ENCODE measurements at regions not wholly inside any gene's neighbourhood (a gene's known extent, or its start where the extent isn't known, plus 50 kb on each side); places are given as distances from the start of the nearest gene placed in this dataset.
"Not testable (repeated sequence)": the region's sequence is repeated elsewhere in the genome, so short reads cannot be mapped to it uniquely, and the experiment has no call there.

DNA sequence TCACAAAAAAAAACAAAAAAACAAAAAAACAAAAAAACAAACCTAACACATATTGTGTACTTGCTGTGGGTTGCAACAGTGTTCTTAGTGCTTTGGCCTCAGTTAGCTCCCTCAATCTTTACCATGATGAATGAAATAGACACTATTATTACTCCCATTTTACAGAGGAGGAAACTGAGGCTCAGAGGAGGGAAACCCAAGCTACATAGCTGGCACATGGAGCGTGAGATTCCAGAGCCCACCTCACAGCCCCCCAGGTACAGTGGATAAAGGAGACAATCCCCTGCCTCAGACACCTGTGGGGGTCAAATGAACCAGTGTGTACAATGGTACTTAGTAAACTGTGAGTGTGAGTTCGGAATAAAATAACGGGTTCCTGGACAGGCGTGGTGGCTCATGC is 104.9 kb upstream of the SMAD3 start:
- no peak for DNase-seq

DNA sequence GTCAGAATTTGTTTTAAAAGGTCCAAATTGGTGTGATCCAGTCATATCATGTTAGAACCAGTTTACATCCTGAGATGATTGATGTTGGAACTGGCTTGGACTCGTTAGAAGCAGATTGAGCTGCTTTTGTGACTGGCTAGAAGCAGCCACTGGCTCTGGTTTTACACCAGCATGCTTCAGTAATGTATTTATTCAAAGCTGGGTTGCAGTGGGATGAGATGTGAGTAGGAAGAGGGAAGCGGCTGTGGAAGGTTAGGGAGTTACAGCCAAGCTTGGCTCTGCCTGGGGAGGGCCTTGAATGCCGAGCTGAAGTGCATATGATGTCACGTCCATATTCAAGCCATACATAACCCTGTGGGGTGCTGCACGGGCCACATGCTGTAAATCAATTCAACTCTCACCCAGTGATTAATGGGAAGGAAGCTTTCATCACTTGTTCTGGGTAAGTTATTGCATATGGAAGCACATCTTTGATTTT is 104.0 kb upstream of the SMAD3 start:
- DNase-seq, result no peak

DNA sequence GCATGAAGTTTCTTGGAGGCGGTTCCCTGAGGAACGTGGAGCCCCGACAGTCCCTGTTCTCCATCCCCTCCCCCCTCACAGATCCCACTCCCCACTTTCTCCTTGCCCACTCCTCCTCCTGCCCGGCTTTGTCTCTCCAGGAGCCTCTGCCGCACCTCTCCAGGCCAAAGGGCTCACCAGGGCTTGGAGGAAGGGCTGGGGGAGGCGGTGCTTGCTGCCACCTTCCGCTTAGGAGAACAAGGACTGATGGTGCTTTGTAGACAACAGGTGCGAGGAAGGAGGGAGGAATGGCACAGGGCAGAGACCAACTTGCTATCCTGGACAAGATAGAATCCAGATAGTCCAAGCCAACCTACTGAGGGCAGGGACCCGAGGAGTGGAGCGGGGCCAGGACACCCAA is 103.5 kb upstream of the SMAD3 start:
- DNase-seq, result no peak

DNA sequence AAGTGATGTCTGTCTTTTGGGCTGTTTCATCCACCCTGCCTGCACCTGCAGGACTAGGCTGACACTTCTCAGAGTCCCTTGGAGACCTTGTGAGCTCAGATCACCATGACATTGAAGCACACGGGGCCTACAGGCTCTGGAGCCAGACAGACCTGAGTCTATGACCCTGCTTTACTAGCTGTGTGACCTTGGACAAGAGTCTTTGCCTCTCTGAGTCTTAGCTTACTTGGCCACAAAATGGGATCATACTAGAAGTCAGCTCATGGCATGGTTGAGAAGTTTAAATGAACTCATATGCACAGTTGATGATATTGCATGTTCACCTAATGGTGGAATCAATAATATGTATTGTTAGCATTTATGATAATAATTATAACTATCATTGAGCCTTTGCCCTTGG is 102.9 kb upstream of the SMAD3 start:
- no peak for DNase-seq

DNA sequence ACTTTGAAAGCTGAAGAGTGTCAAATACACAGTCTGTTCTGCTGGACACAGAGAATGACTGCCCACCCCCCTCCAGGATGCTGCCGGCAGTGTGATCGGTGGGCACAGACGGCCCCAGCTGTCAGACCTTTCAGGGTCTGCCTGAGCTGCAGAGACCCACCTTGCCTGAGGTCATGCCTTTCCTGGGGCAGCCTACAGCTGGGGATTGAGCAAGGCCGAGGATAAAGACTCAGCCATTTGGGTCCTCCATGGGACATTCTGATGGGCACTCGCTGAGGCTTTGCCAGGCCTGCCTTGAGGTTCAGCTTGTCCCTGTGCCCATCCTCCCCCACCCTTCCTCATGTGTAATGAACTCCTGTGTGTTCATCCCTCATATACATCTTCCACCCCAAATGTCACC is 102.3 kb upstream of the SMAD3 start:
- DNase-seq, result no peak

DNA sequence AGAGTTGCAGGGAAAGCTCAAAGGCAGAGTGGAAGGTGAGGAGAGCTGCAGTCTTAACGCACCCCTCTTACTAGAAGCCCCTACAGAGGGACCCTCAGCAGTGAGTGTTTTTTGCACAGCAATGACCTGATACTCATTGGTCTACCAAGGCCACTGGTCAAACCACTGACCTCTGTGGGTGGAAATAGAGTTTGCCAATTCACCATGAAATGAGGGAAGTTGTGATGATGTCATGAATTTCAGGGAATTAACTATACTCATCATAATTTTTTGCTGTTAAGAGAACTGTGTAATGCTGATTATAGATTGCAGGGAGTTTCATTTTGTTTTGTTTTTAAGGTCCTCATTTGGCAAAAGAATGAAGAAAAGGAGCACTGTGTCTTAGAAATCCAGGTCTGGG is 101.7 kb upstream of the SMAD3 start:
- no peak for DNase-seq

DNA sequence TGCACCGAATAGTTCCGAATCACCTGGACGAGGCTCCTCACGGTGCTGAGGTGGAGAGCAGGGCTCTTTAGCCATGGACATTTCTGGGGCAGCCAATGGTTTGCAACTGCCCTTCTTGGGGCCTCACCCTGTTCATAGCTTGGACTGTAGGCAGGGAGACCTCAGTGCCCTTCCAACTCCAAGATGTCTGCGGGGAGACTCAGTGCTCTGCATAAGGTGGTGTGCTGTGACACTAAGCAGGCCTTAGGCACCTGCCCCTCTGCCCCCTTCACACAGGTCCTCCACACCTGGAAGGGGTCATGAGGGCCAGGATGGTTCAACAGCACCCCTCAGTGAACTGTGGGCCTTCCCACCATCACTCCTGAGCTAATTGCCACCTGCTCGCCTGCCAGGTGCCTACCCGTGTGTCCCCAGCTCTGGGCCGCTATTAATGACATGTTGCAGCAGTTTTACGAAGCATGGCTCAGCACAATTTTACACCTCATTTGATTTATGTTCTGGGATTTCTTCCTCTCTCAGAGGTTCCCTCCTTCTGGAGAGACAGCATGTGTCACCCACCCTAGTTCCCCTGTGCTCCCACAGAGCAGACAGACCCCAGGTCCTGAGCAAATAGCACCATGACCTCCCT is 101.2 kb upstream of the SMAD3 start:
- DNase-seq, result no peak

DNA sequence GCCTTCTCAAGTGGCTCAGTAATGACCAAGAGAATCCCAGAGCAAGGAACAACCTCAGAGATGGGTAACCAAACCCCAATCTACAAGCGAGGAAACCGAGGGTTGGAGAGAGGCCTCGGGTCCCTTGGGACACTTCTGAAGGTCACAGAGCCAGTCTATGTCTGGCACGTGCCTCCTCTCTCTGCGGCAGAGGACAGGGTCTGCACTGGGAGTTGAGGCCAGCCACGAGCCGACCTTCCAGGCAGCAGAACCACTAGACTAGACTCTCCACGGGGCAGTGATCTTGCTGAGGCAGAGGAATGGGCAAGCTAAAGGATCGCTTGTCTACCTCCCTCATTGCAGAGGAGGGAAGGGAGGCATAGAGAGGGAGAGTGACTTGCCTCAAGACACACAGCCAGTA is 100.6 kb upstream of the SMAD3 start:
- DNase-seq, result no peak

DNA sequence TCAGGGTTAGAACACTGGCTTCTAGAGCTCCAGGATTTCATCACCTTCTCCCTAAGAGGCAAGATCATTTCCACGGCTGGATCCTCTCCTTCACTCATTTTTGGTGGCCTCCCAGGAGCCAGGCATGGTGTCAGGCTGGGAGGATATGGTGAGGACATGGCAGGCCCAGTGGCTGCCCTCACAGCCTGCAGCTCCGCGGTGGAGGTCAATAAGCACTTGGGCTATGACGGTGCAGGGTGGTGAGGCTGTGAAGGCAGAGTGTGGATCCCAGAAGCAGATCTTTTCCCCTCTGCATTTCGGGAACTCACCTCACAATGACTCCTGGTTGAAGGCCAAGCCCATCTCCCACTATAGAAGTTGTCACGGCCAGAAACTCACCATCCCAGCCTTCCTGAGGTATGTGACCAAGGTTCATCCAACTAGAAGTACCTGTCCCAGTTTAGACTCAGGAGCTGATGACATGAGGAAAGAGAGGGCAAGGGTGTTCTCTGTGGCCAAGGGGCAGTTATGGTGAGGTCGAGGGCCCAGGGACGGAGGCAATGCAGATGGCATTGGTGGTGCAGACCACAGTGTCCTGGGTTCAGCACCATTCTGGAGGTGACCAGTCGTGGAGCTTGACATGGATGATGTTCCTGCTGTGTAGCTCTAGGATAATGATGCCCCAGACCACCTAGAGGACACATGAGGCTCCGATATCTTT is 100.1 kb upstream of the SMAD3 start:
- no peak for DNase-seq

DNA sequence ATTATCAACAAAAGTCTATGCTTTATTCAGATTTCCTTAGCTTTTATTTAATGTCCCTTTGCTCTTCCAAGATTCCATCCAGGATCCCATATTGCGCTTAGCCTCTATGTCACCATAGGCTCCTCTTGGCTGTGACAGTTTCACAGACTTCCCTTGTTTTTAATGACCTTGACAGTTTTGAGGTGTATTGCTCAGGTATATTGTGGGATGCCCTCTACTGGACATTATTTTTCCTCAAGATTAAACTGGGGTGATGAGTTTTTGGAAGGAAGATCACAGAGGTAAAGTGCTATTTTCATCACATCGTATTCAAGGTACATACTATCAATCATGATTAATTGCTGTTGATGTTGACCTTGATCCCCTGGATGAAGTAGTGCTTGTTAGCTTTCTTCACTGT is 99.1 kb upstream of the SMAD3 start:
- DNase-seq, result no peak

DNA sequence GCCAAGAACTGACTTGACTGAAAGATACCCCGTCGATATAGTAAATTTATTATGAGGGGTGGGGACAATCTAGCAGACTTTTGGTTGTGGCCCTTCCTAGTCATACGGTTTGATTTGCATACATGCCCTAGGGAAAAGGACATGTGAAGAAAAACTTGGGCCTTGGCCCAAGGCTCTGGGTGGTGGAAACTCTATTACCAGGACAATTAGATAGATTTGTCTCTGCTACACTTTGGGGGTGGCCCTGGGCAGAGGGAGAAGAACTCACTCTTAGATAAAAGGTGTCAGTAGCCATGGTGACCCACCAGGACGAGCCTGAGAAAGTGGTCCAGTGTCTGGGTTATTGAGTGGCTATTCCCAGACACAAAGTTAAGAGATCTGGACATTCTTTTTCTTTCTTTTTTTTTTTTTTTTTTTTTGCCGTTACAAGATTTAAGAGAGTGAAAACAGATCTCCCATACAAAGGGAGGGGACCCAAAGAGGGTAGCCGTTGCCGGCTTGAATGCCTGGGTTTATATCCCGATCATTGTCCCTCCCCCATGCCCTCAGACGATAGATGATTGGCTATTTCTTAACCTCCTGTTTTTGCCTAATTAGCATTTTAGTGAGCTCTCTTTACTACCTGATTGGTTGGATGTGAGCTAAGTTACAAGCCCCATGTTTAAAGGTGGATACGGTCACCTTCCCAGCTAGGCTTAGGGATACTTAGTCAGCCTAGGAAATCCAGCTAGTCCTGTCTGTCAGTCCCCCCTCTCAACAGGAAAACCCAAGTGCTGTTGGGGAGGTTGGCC is 96.4 kb upstream of the SMAD3 start:
- no peak for DNase-seq

DNA sequence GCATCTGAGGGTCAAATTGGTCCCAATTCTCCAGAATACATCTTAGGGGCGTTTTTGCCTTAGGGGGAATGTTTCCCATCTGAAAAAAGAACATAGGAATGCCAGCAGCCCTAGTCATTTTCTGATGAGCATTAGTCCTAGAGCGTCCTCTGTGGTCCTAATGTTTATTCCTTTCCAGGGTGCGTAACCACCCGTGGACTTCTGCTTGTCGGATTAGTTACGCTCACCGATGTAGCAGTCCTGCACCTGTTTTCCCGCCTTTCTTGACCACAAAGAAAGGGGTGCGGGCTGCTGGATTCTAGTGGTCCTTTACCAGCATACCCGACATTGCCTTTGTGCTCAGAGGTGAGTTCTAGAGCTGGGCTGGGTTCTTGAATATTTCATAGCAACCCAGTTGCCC is 91.3 kb upstream of the SMAD3 start:
- DNase-seq, result not testable (repeated sequence)

DNA sequence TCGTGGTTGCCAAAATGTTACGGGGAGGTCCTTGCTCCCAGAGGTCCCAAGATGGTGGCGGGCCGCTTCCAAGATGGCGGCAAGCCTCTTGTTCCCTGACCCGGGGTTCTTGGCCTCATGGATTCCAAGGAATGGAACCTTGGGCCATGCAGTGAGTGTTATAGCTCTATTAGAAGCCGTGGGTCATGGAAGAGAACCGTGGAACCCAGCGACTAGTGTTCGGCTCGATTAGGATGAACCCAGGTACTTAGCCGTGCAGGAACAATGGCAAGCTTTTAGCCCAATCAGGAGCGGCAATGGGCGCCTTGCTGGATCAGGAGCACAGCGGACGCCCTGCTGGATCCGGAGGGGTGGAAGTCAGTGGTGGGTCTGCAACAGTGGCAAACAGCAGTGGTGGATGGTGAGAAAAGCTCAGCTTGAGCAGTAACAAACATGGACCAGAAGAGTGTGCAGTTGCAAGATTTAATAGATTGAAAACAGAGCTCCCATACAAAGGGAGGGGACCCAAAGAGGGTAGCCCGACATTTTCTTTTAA is 89.2 kb upstream of the SMAD3 start:
- DNase-seq, result not testable (repeated sequence)

DNA sequence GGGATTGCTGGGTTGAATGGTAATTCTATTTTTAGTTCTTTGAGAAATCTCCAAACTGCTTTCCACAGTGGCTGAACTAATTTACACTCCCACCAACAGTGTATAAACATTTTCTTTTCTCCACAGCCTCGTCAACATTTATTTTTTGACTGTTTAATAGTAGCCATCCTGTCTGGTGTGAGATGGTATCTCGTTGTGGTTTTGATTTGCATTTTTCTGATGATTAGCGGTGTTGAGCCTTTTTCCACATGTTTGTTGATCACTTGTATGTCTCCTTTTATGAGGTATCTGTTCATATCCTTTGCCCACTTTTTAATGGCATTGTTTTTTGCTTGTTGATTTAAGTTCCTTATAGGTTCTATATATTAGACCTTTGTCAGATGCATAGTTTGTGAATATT is 85.1 kb upstream of the SMAD3 start:
- DNase-seq, result not testable (repeated sequence)

DNA sequence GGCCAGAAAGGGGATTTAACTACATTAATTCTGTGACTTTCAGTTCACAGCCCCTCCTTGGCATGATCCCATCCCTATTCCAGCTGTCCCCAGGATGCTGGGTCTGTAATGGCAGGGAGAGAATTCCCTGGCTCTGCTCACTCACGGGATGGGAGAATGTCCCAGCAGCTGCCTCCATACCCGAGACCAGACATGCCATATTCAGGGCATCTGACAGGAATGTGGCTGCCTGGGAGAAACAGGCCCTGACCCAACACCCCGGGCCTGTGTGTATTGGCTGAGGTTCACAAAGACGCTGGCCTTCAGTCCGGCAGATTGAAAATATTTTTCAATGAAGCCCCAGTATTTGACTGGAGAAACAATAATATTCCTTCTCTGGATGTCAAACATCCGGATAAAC is 83.6 kb upstream of the SMAD3 start:
- DNase-seq, result no peak

DNA sequence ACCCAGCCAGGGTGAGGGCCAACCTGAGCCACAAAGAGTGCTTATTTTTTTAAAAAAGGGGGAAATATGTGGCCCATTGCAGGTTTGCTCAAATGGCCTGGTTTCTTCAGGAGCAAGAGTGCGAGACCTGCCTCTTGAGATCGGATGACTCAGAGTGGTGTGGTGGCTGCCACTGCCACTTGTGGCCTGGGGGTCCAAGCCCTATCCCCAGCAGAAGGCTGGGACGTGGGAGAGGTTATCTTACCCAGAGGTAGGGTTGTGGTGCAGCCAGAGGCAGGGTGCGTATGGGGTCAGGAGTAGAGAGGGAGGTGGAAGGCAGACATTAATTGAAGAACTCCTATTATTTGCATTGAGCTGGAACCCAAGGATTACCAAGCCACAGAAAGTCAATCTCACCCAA is 83.2 kb upstream of the SMAD3 start:
- DNase-seq, result no peak

DNA sequence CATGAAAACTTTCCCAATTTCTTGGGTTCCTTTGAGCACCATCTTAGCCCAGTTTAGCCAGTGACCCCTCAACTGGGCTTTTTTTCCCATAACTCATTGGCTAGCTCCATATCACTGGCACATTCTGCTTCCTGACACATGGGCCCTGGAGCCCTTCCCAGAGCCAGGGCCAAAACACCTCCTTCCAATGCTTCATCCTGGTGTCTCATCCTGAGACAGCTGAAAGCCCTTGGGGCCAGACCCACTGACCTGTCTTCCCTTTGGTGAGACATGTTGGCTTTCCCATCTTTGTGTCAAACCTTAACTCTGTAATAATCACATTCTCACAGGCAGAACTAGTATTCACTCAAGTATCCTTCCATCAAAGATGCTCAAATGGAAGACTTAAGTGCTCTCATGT is 82.6 kb upstream of the SMAD3 start:
- no peak for DNase-seq

DNA sequence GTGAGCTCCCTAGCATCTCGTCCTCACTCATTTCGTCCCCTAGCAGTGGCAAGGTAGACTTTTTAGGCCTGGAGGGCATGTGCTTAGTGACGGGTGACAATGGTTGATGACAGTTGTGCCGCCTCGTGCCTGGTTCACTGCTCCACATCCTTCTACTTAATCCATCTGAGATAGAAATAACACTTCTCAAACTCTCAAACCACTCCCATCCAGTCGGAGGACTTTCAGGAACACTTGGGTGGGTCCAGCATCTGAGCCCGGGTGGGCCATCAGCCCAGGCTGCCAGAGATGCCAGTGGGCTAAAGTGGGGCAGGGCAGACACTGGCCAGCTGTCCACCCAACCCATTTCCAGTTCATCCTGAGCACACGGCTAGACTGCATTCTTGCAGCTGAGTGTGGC is 79.7 kb upstream of the SMAD3 start:
- no peak for DNase-seq

DNA sequence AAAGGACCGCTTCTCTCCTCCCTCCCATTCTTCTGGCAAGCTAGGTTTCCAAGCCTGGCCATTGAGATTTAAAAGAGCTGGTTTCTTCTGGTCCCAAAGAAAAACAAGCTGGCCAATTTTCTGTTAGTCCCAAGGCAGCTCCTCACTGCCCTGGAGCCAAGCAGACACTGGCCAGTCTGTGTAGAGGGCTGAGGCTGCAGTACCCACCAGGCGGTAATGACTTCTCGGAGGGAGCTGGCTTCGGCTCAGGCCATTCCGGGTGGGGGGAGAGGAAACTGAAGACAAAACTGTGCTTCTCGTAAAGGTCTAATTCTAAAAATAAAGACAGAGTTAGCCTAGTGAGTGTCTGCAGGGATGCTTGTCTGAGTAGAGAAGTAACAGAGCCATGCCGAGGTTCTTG is 78.5 kb upstream of the SMAD3 start:
- peak in 30 of 51 donors; percentile 2 to 69 (median 24) for DNase-seq

DNA sequence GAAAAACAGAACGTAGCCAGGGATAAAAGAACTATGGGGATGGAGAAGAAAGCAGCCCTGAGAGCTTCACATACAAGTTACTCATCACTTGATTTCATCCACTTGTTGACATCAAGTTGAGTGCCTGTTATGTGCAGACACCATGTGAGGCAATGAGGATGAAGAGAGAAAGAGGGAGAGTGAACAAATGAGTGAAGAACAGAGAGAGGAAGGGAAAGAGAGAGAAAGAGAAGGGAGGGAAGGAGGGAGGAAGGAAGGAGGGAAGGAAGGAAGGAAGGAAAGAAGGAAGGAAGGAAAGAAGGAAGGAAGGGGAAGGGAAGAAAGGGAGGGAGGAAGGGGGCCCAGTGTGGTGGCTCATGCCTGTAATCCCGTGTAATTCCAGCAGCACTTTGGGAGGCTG is 72.3 kb upstream of the SMAD3 start:
- no peak for DNase-seq

DNA sequence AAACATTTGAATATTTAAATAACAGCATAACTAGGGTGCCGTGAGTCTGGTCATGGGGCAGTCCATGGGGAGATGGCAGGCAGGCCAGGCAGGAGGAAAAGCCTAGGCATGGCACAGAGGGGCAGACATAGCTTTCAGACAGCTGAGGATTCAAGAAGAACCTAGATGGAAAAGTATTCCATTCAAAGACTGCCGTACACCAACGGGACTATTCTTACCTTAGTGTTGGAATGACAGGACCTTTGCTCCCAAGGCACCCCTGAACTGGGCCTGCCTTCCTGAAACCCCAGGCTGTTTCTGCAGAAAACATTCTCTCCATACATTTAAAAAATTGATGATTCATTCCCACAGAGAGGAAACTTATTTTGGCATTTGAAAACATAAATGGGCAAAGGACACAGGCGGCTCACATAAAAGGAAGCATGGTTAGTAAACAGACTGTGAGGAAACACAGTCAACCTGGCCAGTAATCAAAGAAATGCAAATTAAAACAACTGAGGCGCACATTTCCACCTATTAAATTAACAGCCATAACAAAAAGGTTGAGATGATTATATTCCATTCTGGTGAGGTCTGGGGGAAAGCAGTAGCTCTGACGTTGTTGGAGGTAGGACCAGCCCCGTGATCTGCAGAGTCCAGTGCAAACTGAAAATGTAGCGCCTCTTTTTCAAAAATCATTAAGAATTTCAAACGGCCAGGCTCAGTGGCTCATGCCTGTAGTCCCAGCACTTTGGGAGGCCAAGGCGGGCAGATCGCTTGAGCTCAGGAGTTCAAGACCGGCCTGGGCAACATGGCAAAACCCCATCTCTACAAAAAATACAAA is 71.3 kb upstream of the SMAD3 start:
- DNase-seq, result no peak
